OCI-LY1 (cell line): ENCODE measurements at regions not wholly inside any gene's neighbourhood (a gene's known extent, or its start where the extent isn't known, plus 50 kb on each side); places are given as distances from the start of the nearest gene placed in this dataset.

Source experiments
- H2AFZ ChIP-seq: fragments of 200-600 bp; sonication (generic), shearing (Covaris generic); 2 replicates; pipeline ENCODE4 v1.6.0; 2014; ENCODE audit warnings: antibody characterized with exemption, mild to moderate bottlenecking, low read length
- H3F3A ChIP-seq: fragments of 200-600 bp; sonication (generic), shearing (Covaris generic); 2 replicates; pipeline ENCODE4 v1.6.0; 2014; ENCODE audit warnings: mild to moderate bottlenecking, antibody characterized with exemption, low read length, moderate library complexity; ENCODE audit not compliant: insufficient read depth
- H3K27ac ChIP-seq: fragments of 200-600 bp; sonication (generic); 2 replicates; pipeline ENCODE4 v1.5.1; 2014; ENCODE audit warnings: low read length, mixed run types, mild to moderate bottlenecking, low read depth; ENCODE audit not compliant: poor library complexity, severe bottlenecking
- H3K27me3 ChIP-seq: fragments of 200-600 bp; sonication (generic); 2 replicates; pipeline ENCODE4 v1.6.0; 2014; ENCODE audit warnings: antibody characterized with exemption, mild to moderate bottlenecking, low read length, moderate library complexity; ENCODE audit not compliant: insufficient read depth
- H3K36me3 ChIP-seq: fragments of 200-600 bp; sonication (generic); 2 replicates; pipeline ENCODE4 v1.6.1; 2014; ENCODE audit warnings: mild to moderate bottlenecking, antibody characterized with exemption, low read length, moderate library complexity, mixed read lengths; ENCODE audit not compliant: insufficient read depth
- H3K4me1 ChIP-seq: fragments of 200-600 bp; sonication (generic); 2 replicates; pipeline ENCODE4 v1.5.1; 2014; ENCODE audit warnings: mild to moderate bottlenecking, low read length, moderate library complexity; ENCODE audit not compliant: insufficient read depth, severe bottlenecking
- H3K4me2 ChIP-seq: fragments of 200-600 bp; sonication (generic), shearing (Covaris generic); 2 replicates; pipeline ENCODE4 v1.6.1; 2014; ENCODE audit warnings: low read length
- H3K4me3 ChIP-seq: fragments of 200-600 bp; sonication (generic); 2 replicates; pipeline ENCODE4 v1.5.1; 2014; ENCODE audit warnings: low read length, low read depth, mild to moderate bottlenecking, mixed read lengths; ENCODE audit not compliant: poor library complexity, severe bottlenecking
- H3K79me2 ChIP-seq: fragments of 200-600 bp; shearing (Covaris generic); 2 replicates; pipeline ENCODE4 v1.6.1; 2016; ENCODE audit warnings: mixed run types, low read length, mixed read lengths; ENCODE audit not compliant: insufficient read depth
- H3K9ac ChIP-seq: fragments of 200-600 bp; sonication (generic), shearing (Covaris generic); 2 replicates; pipeline ENCODE4 v1.6.1; 2014; ENCODE audit warnings: mild to moderate bottlenecking, low read length, mixed read lengths
- H3K9me2 ChIP-seq: fragments of 200-600 bp; sonication (generic), shearing (Covaris generic); 2 replicates; pipeline ENCODE4 v1.6.1; 2014; ENCODE audit warnings: low read depth, mild to moderate bottlenecking, low read length, mixed read lengths
- H3K9me3 ChIP-seq: fragments of 200-600 bp; shearing (Covaris generic); 2 replicates; pipeline ENCODE4 v1.6.1; 2014; ENCODE audit warnings: low read length, mixed read lengths
- H4K20me1 ChIP-seq: fragments of 200-600 bp; sonication (generic), shearing (Covaris generic); 2 replicates; pipeline ENCODE4 v1.6.0; 2016; ENCODE audit warnings: mild to moderate bottlenecking, low read length; ENCODE audit not compliant: insufficient read depth
- EZH2 ChIP-seq: fragments of 200-600 bp; sonication (generic), shearing (Covaris generic); IDR thresholded peaks from 2 replicates; pipeline ENCODE4 v1.8.0; 2017; ENCODE audit warnings: borderline replicate concordance, mixed run types, mild to moderate bottlenecking, antibody characterized with exemption, low read length, moderate library complexity, mixed read lengths
- TF ChIP-seq, protein P1 (sequence below): fragments of 200-600 bp; sonication (generic), shearing (Covaris generic); IDR thresholded peaks from 2 replicates; pipeline ENCODE4 v1.5.1; 2017; ENCODE audit warnings: mild to moderate bottlenecking, antibody characterized with exemption, low read length, moderate library complexity, mixed read lengths

DNA sequence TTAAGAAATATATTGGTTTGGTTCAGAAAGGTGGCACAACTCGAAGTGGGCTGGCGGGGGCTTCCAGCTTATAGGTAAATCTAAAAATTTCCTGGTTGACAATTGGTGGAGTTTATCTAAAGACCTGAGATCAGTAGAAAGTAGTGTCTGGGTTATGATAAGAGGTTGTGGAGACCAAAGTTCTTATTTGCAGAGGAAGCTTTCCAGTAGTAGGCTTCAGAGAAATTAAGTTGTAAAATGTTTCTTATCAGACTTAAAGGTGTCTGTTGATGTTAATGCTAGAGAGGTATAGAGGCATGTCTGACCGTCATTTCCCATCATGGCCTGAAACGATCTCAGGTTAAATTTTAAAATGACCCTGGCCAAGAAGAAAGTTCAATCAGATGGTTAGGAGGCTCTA, 565.2 kb upstream of the DPPA4 start:
- H3K9me3 ChIP-seq: no peaks in the 10 kb centered on the region
- H4K20me1 ChIP-seq: no peaks in the 10 kb centered on the region
- H3K36me3 ChIP-seq: no peaks in the 10 kb centered on the region
- H3K4me2 ChIP-seq: no peak overlapping the region
- H3K27ac ChIP-seq: no peak overlapping the region
- no peak for TF ChIP-seq EZH2
- TF ChIP-seq, protein P1, sequence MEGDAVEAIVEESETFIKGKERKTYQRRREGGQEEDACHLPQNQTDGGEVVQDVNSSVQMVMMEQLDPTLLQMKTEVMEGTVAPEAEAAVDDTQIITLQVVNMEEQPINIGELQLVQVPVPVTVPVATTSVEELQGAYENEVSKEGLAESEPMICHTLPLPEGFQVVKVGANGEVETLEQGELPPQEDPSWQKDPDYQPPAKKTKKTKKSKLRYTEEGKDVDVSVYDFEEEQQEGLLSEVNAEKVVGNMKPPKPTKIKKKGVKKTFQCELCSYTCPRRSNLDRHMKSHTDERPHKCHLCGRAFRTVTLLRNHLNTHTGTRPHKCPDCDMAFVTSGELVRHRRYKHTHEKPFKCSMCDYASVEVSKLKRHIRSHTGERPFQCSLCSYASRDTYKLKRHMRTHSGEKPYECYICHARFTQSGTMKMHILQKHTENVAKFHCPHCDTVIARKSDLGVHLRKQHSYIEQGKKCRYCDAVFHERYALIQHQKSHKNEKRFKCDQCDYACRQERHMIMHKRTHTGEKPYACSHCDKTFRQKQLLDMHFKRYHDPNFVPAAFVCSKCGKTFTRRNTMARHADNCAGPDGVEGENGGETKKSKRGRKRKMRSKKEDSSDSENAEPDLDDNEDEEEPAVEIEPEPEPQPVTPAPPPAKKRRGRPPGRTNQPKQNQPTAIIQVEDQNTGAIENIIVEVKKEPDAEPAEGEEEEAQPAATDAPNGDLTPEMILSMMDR: no peak
- H3K9me2 ChIP-seq: no peaks in the 10 kb centered on the region
- no peaks in the 10 kb centered on the region for H3K4me1 ChIP-seq
- H2AFZ ChIP-seq: no peak overlapping the region
- no peak overlapping the region for H3K4me3 ChIP-seq
- no peaks in the 10 kb centered on the region for H3F3A ChIP-seq
- no peaks in the 10 kb centered on the region for H3K79me2 ChIP-seq
- H3K9ac ChIP-seq: no peak overlapping the region
- H3K27me3 ChIP-seq: no peaks in the 10 kb centered on the region

DNA sequence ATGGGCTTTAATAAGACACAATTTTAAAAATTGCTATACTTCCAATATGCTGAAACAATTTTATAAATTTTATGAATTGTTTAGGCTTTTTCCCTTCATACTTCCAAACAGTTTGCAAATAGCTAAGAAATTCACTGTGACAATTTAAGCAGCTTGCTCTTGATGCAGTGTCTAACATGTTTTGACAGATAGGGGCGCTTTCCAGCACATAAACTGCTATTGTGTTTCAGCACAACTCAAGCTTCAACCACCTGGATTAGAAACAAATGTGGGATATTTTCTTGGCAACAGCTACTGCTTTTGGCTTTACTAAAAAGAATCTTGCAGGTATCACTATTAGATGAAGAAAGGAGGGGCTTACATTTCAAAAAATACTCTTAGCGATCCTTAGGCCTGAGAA, 565.8 kb upstream of the DPPA4 start:
- no peak overlapping the region for H3K9ac ChIP-seq

DNA sequence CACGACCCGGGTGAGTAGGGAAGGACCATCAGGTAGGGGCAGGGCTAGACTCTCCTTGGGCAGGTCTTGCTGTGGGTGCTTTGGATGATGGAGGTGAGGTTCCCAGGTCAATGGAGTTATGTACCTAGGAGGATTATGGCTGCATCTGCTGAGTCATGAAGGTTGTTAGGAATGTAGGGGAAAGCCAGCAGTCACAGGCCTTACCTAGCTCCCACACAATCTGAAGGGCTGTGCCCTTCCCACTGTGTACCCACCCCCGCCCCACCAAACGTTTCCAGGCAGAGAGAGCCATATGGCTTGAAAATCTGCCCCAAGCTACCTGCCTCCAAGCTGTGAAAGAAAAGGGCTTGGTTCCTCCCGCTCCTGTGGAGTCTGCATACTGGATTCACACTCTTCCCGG, 573.4 kb upstream of the DPPA4 start:
- H4K20me1 ChIP-seq: no peaks in the 10 kb centered on the region
- no peaks in the 10 kb centered on the region for H3K9me2 ChIP-seq
- TF ChIP-seq, protein P1: no peak
- TF ChIP-seq EZH2: no peak
- no peak overlapping the region for H3K4me3 ChIP-seq
- H3K36me3 ChIP-seq: no peaks in the 10 kb centered on the region
- H3K4me1 ChIP-seq: no peaks in the 10 kb centered on the region
- no peaks in the 10 kb centered on the region for H3K27me3 ChIP-seq
- H3K4me2 ChIP-seq: no peak overlapping the region
- H3K9me3 ChIP-seq: no peaks in the 10 kb centered on the region
- H3F3A ChIP-seq: no peaks in the 10 kb centered on the region
- no peak overlapping the region for H2AFZ ChIP-seq
- no peak overlapping the region for H3K9ac ChIP-seq
- H3K27ac ChIP-seq: no peak overlapping the region
- H3K79me2 ChIP-seq: no peaks in the 10 kb centered on the region

More for the DNA sequence above, 565.8 kb upstream of the DPPA4 start:
- TF ChIP-seq, protein P1: no peak
- no peak for TF ChIP-seq EZH2
- Histone ChIP-seq H3K9me3 (no peaks in the 10 kb centered on the region), H3K79me2 (no peaks in the 10 kb centered on the region), H2AFZ (no peak overlapping the region), H3F3A (no peaks in the 10 kb centered on the region), H3K36me3 (no peaks in the 10 kb centered on the region), H3K4me3 (no peak overlapping the region), H3K4me2 (no peak overlapping the region), H4K20me1 (no peaks in the 10 kb centered on the region), H3K9me2 (no peaks in the 10 kb centered on the region), H3K4me1 (no peaks in the 10 kb centered on the region), H3K27me3 (no peaks in the 10 kb centered on the region), H3K27ac (no peak overlapping the region)
